ENCODE measurements at regions not wholly inside any gene's neighbourhood (a gene's known extent, or its start where the extent isn't known, plus 50 kb on each side); places are given as distances from the start of the nearest gene placed in this dataset.

GRCh38 chr1:221989741-221990140 lies 247.9 kb upstream of the DUSP10 start:
- no peak for TF ChIP-seq CTCF (IDR thresholded peaks at IDR 0.05 in 4 of 5, conservative IDR thresholded peaks at IDR 0.05 in 1 of 5)
- TF ChIP-seq POLR2A (IDR thresholded peaks at IDR 0.05): no peak
